ENCODE measurements at regions not wholly inside any gene's neighbourhood (a gene's known extent, or its start where the extent isn't known, plus 50 kb on each side); places are given as distances from the start of the nearest gene placed in this dataset.
"Not testable (repeated sequence)": the region's sequence is repeated elsewhere in the genome, so short reads cannot be mapped to it uniquely, and the experiment has no call there.

- Histone ChIP-seq H3K27me3 (ENCODE audit: control insufficient read depth in 1 of 2, insufficient read depth in 2 of 2, low read length in 2 of 2) (no peaks in the 10 kb centered on the region), H3K4me1 (ENCODE audit: control insufficient read depth in 2 of 2, insufficient read depth in 2 of 2, low read length in 1 of 2) (no peaks in the 10 kb centered on the region), H3K36me3 (ENCODE audit: control insufficient read depth in 2 of 2, insufficient read depth in 2 of 2, low read length in 1 of 2) (no peaks in the 10 kb centered on the region), H3K4me3 (ENCODE audit: low read depth in 1 of 2, low read length in 2 of 2) (no peak overlapping the region), H3K27ac (ENCODE audit: low read depth in 2 of 2, low read length in 1 of 2) (no peak overlapping the region), H3K9me3 (ENCODE audit: control insufficient read depth in 2 of 2, insufficient read depth in 1 of 2, low read depth in 1 of 2, low read length in 1 of 2) (peaks cover 0 to 2% of the 10 kb centered on the region in 2 donors)
- 81 to 87% methylated on average over 2 of the region's 2 CpGs for WGBS, 2 donors
Measured at GRCh38 chr4:162793004-162793403, 373.7 kb downstream of the NAF1 start.

- Histone ChIP-seq H3K4me1 (ENCODE audit: control insufficient read depth in 2 of 2, insufficient read depth in 2 of 2, low read length in 1 of 2) (no peaks in the 10 kb centered on the region), H3K27me3 (ENCODE audit: control insufficient read depth in 1 of 2, insufficient read depth in 2 of 2, low read length in 2 of 2) (no peaks in the 10 kb centered on the region), H3K27ac (ENCODE audit: low read depth in 2 of 2, low read length in 1 of 2) (no peak overlapping the region), H3K36me3 (ENCODE audit: control insufficient read depth in 2 of 2, insufficient read depth in 2 of 2, low read length in 1 of 2) (no peaks in the 10 kb centered on the region), H3K9me3 (ENCODE audit: control insufficient read depth in 2 of 2, insufficient read depth in 1 of 2, low read depth in 1 of 2, low read length in 1 of 2) (peaks cover 0 to under 1% of the 10 kb centered on the region in 2 donors), H3K4me3 (ENCODE audit: low read depth in 1 of 2, low read length in 2 of 2) (no peak overlapping the region)
- WGBS, 2 donors, result 28 to 40% methylated on average over 2 of the region's 2 CpGs
Measured at GRCh38 chr4:162791226-162791625, 375.5 kb downstream of the NAF1 start.

- Histone ChIP-seq H3K27ac (ENCODE audit: low read depth in 2 of 2, low read length in 1 of 2) (no peak overlapping the region), H3K9me3 (ENCODE audit: control insufficient read depth in 2 of 2, insufficient read depth in 1 of 2, low read depth in 1 of 2, low read length in 1 of 2) (no peaks in the 10 kb centered on the region), H3K27me3 (ENCODE audit: control insufficient read depth in 1 of 2, insufficient read depth in 2 of 2, low read length in 2 of 2) (no peaks in the 10 kb centered on the region), H3K36me3 (ENCODE audit: control insufficient read depth in 2 of 2, insufficient read depth in 2 of 2, low read length in 1 of 2) (no peaks in the 10 kb centered on the region), H3K4me1 (ENCODE audit: control insufficient read depth in 2 of 2, insufficient read depth in 2 of 2, low read length in 1 of 2) (no peaks in the 10 kb centered on the region), H3K4me3 (ENCODE audit: low read depth in 1 of 2, low read length in 2 of 2) (no peak overlapping the region)
- WGBS, 2 donors, result 84 to 91% methylated on average over 2 of the region's 2 CpGs
Measured at GRCh38 chr4:162787120-162787519, 379.6 kb downstream of the NAF1 start.

- H3K27ac ChIP-seq (ENCODE audit: low read depth in 2 of 2, low read length in 1 of 2), result no peak overlapping the region
- 58 to 61% methylated on average over 7 of the region's 7 CpGs for WGBS, 2 donors
- no peaks in the 10 kb centered on the region for H3K36me3 ChIP-seq (ENCODE audit: control insufficient read depth in 2 of 2, insufficient read depth in 2 of 2, low read length in 1 of 2)
- H3K9me3 ChIP-seq (ENCODE audit: control insufficient read depth in 2 of 2, insufficient read depth in 1 of 2, low read depth in 1 of 2, low read length in 1 of 2), result no peaks in the 10 kb centered on the region
- H3K27me3 ChIP-seq (ENCODE audit: control insufficient read depth in 1 of 2, insufficient read depth in 2 of 2, low read length in 2 of 2), result no peaks in the 10 kb centered on the region
- H3K4me3 ChIP-seq (ENCODE audit: low read depth in 1 of 2, low read length in 2 of 2), result no peak overlapping the region
- H3K4me1 ChIP-seq (ENCODE audit: control insufficient read depth in 2 of 2, insufficient read depth in 2 of 2, low read length in 1 of 2), result no peaks in the 10 kb centered on the region
Measured at GRCh38 chr4:162782778-162783525, 383.7 kb downstream of the NAF1 start.

- Histone ChIP-seq H3K4me1 (ENCODE audit: control insufficient read depth in 2 of 2, insufficient read depth in 2 of 2, low read length in 1 of 2) (no peaks in the 10 kb centered on the region), H3K4me3 (ENCODE audit: low read depth in 1 of 2, low read length in 2 of 2) (no peak overlapping the region), H3K27me3 (ENCODE audit: control insufficient read depth in 1 of 2, insufficient read depth in 2 of 2, low read length in 2 of 2) (no peaks in the 10 kb centered on the region), H3K27ac (ENCODE audit: low read depth in 2 of 2, low read length in 1 of 2) (no peak overlapping the region), H3K9me3 (ENCODE audit: control insufficient read depth in 2 of 2, insufficient read depth in 1 of 2, low read depth in 1 of 2, low read length in 1 of 2) (no peaks in the 10 kb centered on the region), H3K36me3 (ENCODE audit: control insufficient read depth in 2 of 2, insufficient read depth in 2 of 2, low read length in 1 of 2) (no peaks in the 10 kb centered on the region)
- 54 to 67% methylated on average over 3 of the region's 3 CpGs for WGBS, 2 donors
Measured at GRCh38 chr4:162782096-162782777, 384.5 kb downstream of the NAF1 start.

GRCh38 chr4:162770761-162771490 is 395.8 kb downstream of the NAF1 start:
- Histone ChIP-seq H3K9me3 (ENCODE audit: control insufficient read depth in 2 of 2, insufficient read depth in 1 of 2, low read depth in 1 of 2, low read length in 1 of 2) (no peaks in the 10 kb centered on the region), H3K4me3 (ENCODE audit: low read depth in 1 of 2, low read length in 2 of 2) (no peak overlapping the region), H3K27me3 (ENCODE audit: control insufficient read depth in 1 of 2, insufficient read depth in 2 of 2, low read length in 2 of 2) (no peaks in the 10 kb centered on the region), H3K27ac (ENCODE audit: low read depth in 2 of 2, low read length in 1 of 2) (no peak overlapping the region), H3K36me3 (ENCODE audit: control insufficient read depth in 2 of 2, insufficient read depth in 2 of 2, low read length in 1 of 2) (no peaks in the 10 kb centered on the region), H3K4me1 (ENCODE audit: control insufficient read depth in 2 of 2, insufficient read depth in 2 of 2, low read length in 1 of 2) (no peaks in the 10 kb centered on the region)
- 77 to 84% methylated on average over 1 of the region's 1 CpG for WGBS, 2 donors

- H3K36me3 ChIP-seq (ENCODE audit: control insufficient read depth in 2 of 2, insufficient read depth in 2 of 2, low read length in 1 of 2), result no peaks in the 10 kb centered on the region
- no peak overlapping the region for H3K4me3 ChIP-seq (ENCODE audit: low read depth in 1 of 2, low read length in 2 of 2)
- no peaks in the 10 kb centered on the region for H3K27me3 ChIP-seq (ENCODE audit: control insufficient read depth in 1 of 2, insufficient read depth in 2 of 2, low read length in 2 of 2)
- no peaks in the 10 kb centered on the region for H3K9me3 ChIP-seq (ENCODE audit: control insufficient read depth in 2 of 2, insufficient read depth in 1 of 2, low read depth in 1 of 2, low read length in 1 of 2)
- 49 to 78% methylated on average over 3 of the region's 3 CpGs for WGBS, 2 donors
- no peaks in the 10 kb centered on the region for H3K4me1 ChIP-seq (ENCODE audit: control insufficient read depth in 2 of 2, insufficient read depth in 2 of 2, low read length in 1 of 2)
- no peak overlapping the region for H3K27ac ChIP-seq (ENCODE audit: low read depth in 2 of 2, low read length in 1 of 2)
Measured at GRCh38 chr4:162767083-162767482, 399.6 kb downstream of the NAF1 start.

GRCh38 chr4:162761965-162762364 is 404.7 kb downstream of the NAF1 start:
- no peaks in the 10 kb centered on the region for H3K4me1 ChIP-seq (ENCODE audit: control insufficient read depth in 2 of 2, insufficient read depth in 2 of 2, low read length in 1 of 2)
- H3K27ac ChIP-seq (ENCODE audit: low read depth in 2 of 2, low read length in 1 of 2), result no peak overlapping the region
- H3K27me3 ChIP-seq (ENCODE audit: control insufficient read depth in 1 of 2, insufficient read depth in 2 of 2, low read length in 2 of 2), result no peaks in the 10 kb centered on the region
- H3K9me3 ChIP-seq (ENCODE audit: control insufficient read depth in 2 of 2, insufficient read depth in 1 of 2, low read depth in 1 of 2, low read length in 1 of 2), result no peaks in the 10 kb centered on the region
- no peaks in the 10 kb centered on the region for H3K36me3 ChIP-seq (ENCODE audit: control insufficient read depth in 2 of 2, insufficient read depth in 2 of 2, low read length in 1 of 2)
- 58 to 70% methylated on average over 4 of the region's 4 CpGs for WGBS, 2 donors
- no peak overlapping the region for H3K4me3 ChIP-seq (ENCODE audit: low read depth in 1 of 2, low read length in 2 of 2)

GRCh38 chr4:162740228-162740627 is 426.5 kb downstream of the NAF1 start:
- H3K9me3 ChIP-seq (ENCODE audit: control insufficient read depth in 2 of 2, insufficient read depth in 1 of 2, low read depth in 1 of 2, low read length in 1 of 2); H3K27ac ChIP-seq (ENCODE audit: low read depth in 2 of 2, low read length in 1 of 2); H3K36me3 ChIP-seq (ENCODE audit: control insufficient read depth in 2 of 2, insufficient read depth in 2 of 2, low read length in 1 of 2); H3K4me3 ChIP-seq (ENCODE audit: low read depth in 1 of 2, low read length in 2 of 2); H3K4me1 ChIP-seq (ENCODE audit: control insufficient read depth in 2 of 2, insufficient read depth in 2 of 2, low read length in 1 of 2); H3K27me3 ChIP-seq (ENCODE audit: control insufficient read depth in 1 of 2, insufficient read depth in 2 of 2, low read length in 2 of 2): not testable (repeated sequence)
- WGBS, 2 donors, result 84 to 87% methylated on average over 10 to 11 of the region's 11 CpGs

Data from esophagus (tissue), 2 donors.